ENCODE measurements at regions not wholly inside any gene's neighbourhood (a gene's known extent, or its start where the extent isn't known, plus 50 kb on each side); places are given as distances from the start of the nearest gene placed in this dataset.

GRCh38 chr7:156067156-156067555, 254.9 kb upstream of the SHH start:
- TF ChIP-seq CTCF (IDR thresholded peaks at IDR 0.05 in 4 of 5, conservative IDR thresholded peaks at IDR 0.05 in 1 of 5) = no peak
- TF ChIP-seq POLR2A (IDR thresholded peaks at IDR 0.05) = no peak

Data from gastrocnemius medialis (tissue), 4 donors.